ENCODE measurements at regions not wholly inside any gene's neighbourhood (a gene's known extent, or its start where the extent isn't known, plus 50 kb on each side); places are given as distances from the start of the nearest gene placed in this dataset.

DNA sequence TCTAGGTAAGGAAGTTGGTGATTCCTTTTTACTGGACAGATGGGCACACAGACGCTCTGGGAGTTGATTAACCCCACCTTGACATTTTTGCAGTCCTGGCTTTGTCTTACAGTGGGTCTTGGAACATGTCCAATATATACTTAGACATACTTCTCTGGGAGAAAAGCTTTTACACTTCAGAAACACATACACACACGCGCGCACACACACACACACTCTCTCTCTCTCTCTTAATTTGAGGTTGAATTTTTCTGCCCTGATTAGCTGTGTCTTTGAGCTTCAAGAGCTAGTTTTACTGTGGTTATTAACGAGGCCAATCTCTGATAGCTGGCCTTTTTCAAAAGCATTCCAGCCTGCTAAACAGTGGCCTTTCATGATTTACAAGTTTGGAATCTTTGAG lies 215.0 kb downstream of the MYCN start:
- TF ChIP-seq, protein P1, sequence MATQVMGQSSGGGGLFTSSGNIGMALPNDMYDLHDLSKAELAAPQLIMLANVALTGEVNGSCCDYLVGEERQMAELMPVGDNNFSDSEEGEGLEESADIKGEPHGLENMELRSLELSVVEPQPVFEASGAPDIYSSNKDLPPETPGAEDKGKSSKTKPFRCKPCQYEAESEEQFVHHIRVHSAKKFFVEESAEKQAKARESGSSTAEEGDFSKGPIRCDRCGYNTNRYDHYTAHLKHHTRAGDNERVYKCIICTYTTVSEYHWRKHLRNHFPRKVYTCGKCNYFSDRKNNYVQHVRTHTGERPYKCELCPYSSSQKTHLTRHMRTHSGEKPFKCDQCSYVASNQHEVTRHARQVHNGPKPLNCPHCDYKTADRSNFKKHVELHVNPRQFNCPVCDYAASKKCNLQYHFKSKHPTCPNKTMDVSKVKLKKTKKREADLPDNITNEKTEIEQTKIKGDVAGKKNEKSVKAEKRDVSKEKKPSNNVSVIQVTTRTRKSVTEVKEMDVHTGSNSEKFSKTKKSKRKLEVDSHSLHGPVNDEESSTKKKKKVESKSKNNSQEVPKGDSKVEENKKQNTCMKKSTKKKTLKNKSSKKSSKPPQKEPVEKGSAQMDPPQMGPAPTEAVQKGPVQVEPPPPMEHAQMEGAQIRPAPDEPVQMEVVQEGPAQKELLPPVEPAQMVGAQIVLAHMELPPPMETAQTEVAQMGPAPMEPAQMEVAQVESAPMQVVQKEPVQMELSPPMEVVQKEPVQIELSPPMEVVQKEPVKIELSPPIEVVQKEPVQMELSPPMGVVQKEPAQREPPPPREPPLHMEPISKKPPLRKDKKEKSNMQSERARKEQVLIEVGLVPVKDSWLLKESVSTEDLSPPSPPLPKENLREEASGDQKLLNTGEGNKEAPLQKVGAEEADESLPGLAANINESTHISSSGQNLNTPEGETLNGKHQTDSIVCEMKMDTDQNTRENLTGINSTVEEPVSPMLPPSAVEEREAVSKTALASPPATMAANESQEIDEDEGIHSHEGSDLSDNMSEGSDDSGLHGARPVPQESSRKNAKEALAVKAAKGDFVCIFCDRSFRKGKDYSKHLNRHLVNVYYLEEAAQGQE (IDR thresholded peaks at IDR 0.05; ENCODE audit: insufficient read depth in 1 of 2, low read depth in 2 of 2, low read length in 2 of 2) = no peak
- no peak for TF ChIP-seq POLR2AphosphoS5 (IDR thresholded peaks at IDR 0.05; ENCODE audit: low read depth, low read length)
- TF ChIP-seq SIN3A (IDR thresholded peaks at IDR 0.05; ENCODE audit: borderline replicate concordance, insufficient read depth, low read length) = no peak
- no peak for TF ChIP-seq TAF1 (IDR thresholded peaks at IDR 0.05; ENCODE audit: borderline replicate concordance, insufficient read depth, low read length)
- TF ChIP-seq FOXP2 (optimal IDR thresholded peaks at IDR 0.05; ENCODE audit: borderline replicate concordance, extremely low read depth, extremely low read length, insufficient read depth) = no peak

DNA sequence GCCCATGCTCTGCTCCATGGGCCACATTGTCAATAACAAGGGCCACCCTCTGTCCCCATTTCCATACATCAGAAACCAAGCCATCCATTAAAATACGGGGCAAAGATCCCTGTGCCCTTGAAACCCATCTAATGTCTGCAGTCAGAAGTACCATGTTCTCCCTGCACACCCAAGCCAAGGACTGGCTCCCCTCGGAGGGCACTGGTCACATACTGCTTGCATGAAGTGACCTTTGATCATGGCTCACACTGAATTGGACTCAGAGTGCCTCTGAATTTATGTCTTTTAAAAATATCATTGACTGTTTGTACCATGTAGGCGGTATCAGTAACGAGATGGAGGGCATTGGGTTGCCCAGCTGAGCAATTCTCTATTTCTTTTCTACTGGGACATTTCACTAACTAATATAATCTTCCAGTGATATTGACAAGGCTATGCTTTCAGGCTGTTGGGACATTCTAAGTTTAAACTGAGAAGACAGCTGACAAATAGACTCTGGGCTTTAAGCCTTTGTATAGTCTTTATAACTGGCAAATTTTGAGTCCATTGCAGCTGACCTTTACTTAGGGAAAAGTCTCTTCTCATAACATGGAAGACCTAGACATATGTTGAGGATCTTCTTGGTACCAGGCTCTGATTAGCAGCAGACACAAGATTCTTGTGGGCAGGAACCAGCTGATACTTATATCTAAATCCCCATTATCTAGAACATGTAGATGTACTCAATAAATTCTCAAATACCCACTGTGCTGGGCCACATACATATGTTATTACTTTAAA lies 214.3 kb downstream of the MYCN start:
- TF ChIP-seq TAF1 (IDR thresholded peaks at IDR 0.05; ENCODE audit: borderline replicate concordance, insufficient read depth, low read length) (no peak), POLR2AphosphoS5 (IDR thresholded peaks at IDR 0.05; ENCODE audit: low read depth, low read length) (no peak), FOXP2 (optimal IDR thresholded peaks at IDR 0.05; ENCODE audit: borderline replicate concordance, extremely low read depth, extremely low read length, insufficient read depth) (no peak), SIN3A (IDR thresholded peaks at IDR 0.05; ENCODE audit: borderline replicate concordance, insufficient read depth, low read length) (no peak)
- TF ChIP-seq, protein P1 (IDR thresholded peaks at IDR 0.05; ENCODE audit: insufficient read depth in 1 of 2, low read depth in 2 of 2, low read length in 2 of 2) = no peak

DNA sequence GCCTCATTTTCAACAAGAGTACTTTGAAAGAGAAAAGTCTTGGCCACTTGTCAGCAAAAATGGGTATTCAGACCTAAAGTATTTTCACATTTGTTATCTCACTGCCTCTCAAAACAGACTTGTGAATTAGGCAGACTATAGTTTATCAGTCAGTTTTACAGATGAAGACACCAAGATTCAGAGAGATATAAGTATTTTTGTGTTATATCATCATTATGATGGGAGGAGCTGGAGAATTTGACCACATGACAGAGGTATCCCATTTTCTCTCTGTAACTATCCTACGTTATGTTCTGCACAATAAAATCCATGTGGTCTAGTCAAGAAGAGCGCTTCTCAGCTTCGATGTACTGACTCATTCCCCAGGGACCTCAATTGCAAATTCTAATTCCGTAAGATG lies 213.7 kb downstream of the MYCN start:
- TF ChIP-seq POLR2AphosphoS5 (IDR thresholded peaks at IDR 0.05; ENCODE audit: low read depth, low read length) (no peak), FOXP2 (optimal IDR thresholded peaks at IDR 0.05; ENCODE audit: borderline replicate concordance, extremely low read depth, extremely low read length, insufficient read depth) (no peak), SIN3A (IDR thresholded peaks at IDR 0.05; ENCODE audit: borderline replicate concordance, insufficient read depth, low read length) (no peak), TAF1 (IDR thresholded peaks at IDR 0.05; ENCODE audit: borderline replicate concordance, insufficient read depth, low read length) (no peak)
- TF ChIP-seq, protein P1 (IDR thresholded peaks at IDR 0.05; ENCODE audit: insufficient read depth in 1 of 2, low read depth in 2 of 2, low read length in 2 of 2) = no peak

DNA sequence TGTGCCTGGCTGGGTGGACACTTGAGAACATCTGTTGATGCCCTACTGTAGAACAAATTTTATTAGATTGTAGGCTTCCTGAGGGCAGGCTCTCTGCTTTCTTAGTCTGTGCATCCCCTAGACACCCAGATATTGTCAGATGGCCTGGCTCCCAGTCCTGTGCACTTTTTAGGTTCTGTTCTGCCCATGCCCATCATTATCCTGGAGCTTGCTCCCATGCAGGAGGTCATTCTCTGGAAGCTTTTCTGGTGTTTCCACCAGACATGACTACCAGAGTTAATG lies 213.3 kb downstream of the MYCN start:
- TF ChIP-seq, protein P1 (IDR thresholded peaks at IDR 0.05; ENCODE audit: insufficient read depth in 1 of 2, low read depth in 2 of 2, low read length in 2 of 2) = no peak
- TF ChIP-seq SIN3A (IDR thresholded peaks at IDR 0.05; ENCODE audit: borderline replicate concordance, insufficient read depth, low read length) (no peak), POLR2AphosphoS5 (IDR thresholded peaks at IDR 0.05; ENCODE audit: low read depth, low read length) (no peak), TAF1 (IDR thresholded peaks at IDR 0.05; ENCODE audit: borderline replicate concordance, insufficient read depth, low read length) (no peak), FOXP2 (optimal IDR thresholded peaks at IDR 0.05; ENCODE audit: borderline replicate concordance, extremely low read depth, extremely low read length, insufficient read depth) (no peak)
